Kidney tubule cell (primary cell): ENCODE measurements at regions not wholly inside any gene's neighbourhood (a gene's known extent, or its start where the extent isn't known, plus 50 kb on each side); places are given as distances from the start of the nearest gene placed in this dataset.
"Not testable (repeated sequence)": the region's sequence is repeated elsewhere in the genome, so short reads cannot be mapped to it uniquely, and the experiment has no call there.

Experiments used
- DNase-seq: peaks from one replicate; pipeline ENCODE4 v3.0.0-alpha.2; 2018; ENCODE audit warnings: low spot score

- DNase-seq = not testable (repeated sequence)
Observed at GRCh38 chr16:16448423-16448822, 69.5 kb downstream of the NPIPA7 start.

GRCh38 chr16:16449712-16450237, 70.8 kb downstream of the NPIPA7 start:
- DNase-seq = not testable (repeated sequence)

- DNase-seq = not testable (repeated sequence)
Observed at GRCh38 chr16:16451721-16452410, 72.9 kb downstream of the NPIPA7 start.

- not testable (repeated sequence) for DNase-seq
Observed at GRCh38 chr16:16458579-16458978, 79.6 kb downstream of the NPIPA7 start.

- DNase-seq = not testable (repeated sequence)
Observed at GRCh38 chr16:16463792-16464191, 84.9 kb downstream of the NPIPA7 start.

GRCh38 chr16:16488919-16489318, 110.0 kb downstream of the NPIPA7 start:
- DNase-seq = not testable (repeated sequence)

GRCh38 chr16:16489466-16489865, 110.5 kb downstream of the NPIPA7 start:
- DNase-seq = not testable (repeated sequence)

GRCh38 chr16:16494114-16494513, 115.2 kb downstream of the NPIPA7 start:
- not testable (repeated sequence) for DNase-seq

GRCh38 chr16:16494998-16495397, 116.1 kb downstream of the NPIPA7 start:
- not testable (repeated sequence) for DNase-seq

- not testable (repeated sequence) for DNase-seq
Observed at GRCh38 chr16:16499875-16500274, 120.9 kb downstream of the NPIPA7 start.

- not testable (repeated sequence) for DNase-seq
Observed at GRCh38 chr16:16507041-16507440, 128.1 kb downstream of the NPIPA7 start.

- DNase-seq = not testable (repeated sequence)
Observed at GRCh38 chr16:16508344-16508743, 129.4 kb downstream of the NPIPA7 start.

- not testable (repeated sequence) for DNase-seq
Observed at GRCh38 chr16:16519395-16519794, 140.5 kb downstream of the NPIPA7 start.

GRCh38 chr16:16521239-16522002, 142.5 kb downstream of the NPIPA7 start:
- DNase-seq = not testable (repeated sequence)

- DNase-seq = not testable (repeated sequence)
Observed at GRCh38 chr16:16526998-16527397, 148.1 kb downstream of the NPIPA7 start.

GRCh38 chr16:16530744-16531143, 151.8 kb downstream of the NPIPA7 start:
- not testable (repeated sequence) for DNase-seq

- not testable (repeated sequence) for DNase-seq
Observed at GRCh38 chr16:16535565-16535964, 156.6 kb downstream of the NPIPA7 start.

GRCh38 chr16:16536151-16536550, 157.2 kb downstream of the NPIPA7 start:
- DNase-seq = not testable (repeated sequence)

GRCh38 chr16:16549710-16550109, 170.8 kb downstream of the NPIPA7 start:
- not testable (repeated sequence) for DNase-seq

GRCh38 chr16:16550824-16551223, 171.9 kb downstream of the NPIPA7 start:
- not testable (repeated sequence) for DNase-seq

- not testable (repeated sequence) for DNase-seq
Observed at GRCh38 chr16:16552819-16553340, 173.9 kb downstream of the NPIPA7 start.

- DNase-seq = not testable (repeated sequence)
Observed at GRCh38 chr16:16559179-16559740, 180.3 kb downstream of the NPIPA7 start.
